ENCODE measurements at regions not wholly inside any gene's neighbourhood (a gene's known extent, or its start where the extent isn't known, plus 50 kb on each side); places are given as distances from the start of the nearest gene placed in this dataset.

DNA sequence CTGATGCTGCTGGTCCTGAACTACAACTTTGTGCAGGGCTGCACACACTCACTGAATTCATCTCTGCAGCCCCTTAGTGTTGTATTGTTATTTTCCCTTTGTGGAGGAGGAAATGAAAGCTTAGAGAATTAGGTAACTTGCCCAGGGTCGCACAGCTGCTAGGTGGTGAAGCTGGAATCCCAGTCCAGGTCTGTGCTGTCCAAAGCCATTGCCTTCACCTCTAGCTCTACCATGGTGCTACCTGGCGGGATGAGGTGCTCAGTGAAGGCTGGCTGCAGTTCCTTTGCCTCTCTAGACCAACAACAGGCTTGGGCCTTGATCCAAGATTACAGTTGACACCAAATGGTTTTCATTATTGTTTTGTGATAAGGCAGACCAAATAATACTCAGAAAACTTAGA lies 177.8 kb upstream of the PITX1 start:
- no peaks in the 10 kb centered on the region for H3K9me3 ChIP-seq (ENCODE audit: control insufficient read depth, low read length)
- no peak overlapping the region for H3K9ac ChIP-seq (ENCODE audit: low read length)
- H3K27me3 ChIP-seq (ENCODE audit: control insufficient read depth, insufficient read depth, low read length), result no peaks in the 10 kb centered on the region
- H3K4me1 ChIP-seq (ENCODE audit: control insufficient read depth, insufficient read depth, low read length), result peaks cover 27% of the 10 kb centered on the region
- H3K36me3 ChIP-seq (ENCODE audit: control insufficient read depth, insufficient read depth, low read length), result no peaks in the 10 kb centered on the region
- no peak overlapping the region for H3K4me3 ChIP-seq (ENCODE audit: low read length)

DNA sequence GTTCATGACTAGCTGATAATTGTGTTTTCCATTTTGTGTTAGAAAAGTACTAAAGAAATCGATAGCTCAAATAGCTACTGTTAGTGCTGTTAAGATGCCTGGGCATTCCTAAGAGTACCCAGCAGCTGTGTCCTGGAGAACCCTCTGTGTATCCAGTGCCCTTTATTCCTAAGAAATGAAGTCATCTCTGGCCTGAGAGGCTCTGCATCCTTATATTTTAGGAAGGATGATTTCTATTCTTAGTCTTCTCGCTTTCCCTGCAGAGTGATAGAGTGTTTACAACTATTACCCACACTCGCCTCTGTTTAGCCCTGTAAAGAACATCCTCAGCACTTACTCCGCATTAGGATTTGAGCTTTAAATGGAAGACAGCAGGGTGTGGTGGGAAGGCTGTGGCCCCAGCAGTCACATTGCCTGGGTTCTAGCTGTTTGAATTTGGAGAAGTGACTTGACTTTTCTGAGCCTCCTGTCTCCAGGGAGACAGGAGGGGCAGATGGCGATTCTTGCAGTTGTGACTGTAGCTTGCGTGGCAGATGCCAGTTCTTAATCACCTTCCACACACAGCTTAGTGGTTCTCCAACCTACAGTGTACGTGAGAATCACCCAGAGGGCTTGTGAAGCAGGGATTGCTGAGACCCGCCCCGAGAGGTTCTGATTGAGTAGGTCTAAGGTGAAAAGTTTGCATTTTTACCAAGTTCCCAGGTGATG lies 177.2 kb upstream of the PITX1 start:
- H3K27me3 ChIP-seq (ENCODE audit: control insufficient read depth, insufficient read depth, low read length), result no peaks in the 10 kb centered on the region
- no peak overlapping the region for H3K9ac ChIP-seq (ENCODE audit: low read length)
- peaks cover 27% of the 10 kb centered on the region for H3K4me1 ChIP-seq (ENCODE audit: control insufficient read depth, insufficient read depth, low read length)

DNA sequence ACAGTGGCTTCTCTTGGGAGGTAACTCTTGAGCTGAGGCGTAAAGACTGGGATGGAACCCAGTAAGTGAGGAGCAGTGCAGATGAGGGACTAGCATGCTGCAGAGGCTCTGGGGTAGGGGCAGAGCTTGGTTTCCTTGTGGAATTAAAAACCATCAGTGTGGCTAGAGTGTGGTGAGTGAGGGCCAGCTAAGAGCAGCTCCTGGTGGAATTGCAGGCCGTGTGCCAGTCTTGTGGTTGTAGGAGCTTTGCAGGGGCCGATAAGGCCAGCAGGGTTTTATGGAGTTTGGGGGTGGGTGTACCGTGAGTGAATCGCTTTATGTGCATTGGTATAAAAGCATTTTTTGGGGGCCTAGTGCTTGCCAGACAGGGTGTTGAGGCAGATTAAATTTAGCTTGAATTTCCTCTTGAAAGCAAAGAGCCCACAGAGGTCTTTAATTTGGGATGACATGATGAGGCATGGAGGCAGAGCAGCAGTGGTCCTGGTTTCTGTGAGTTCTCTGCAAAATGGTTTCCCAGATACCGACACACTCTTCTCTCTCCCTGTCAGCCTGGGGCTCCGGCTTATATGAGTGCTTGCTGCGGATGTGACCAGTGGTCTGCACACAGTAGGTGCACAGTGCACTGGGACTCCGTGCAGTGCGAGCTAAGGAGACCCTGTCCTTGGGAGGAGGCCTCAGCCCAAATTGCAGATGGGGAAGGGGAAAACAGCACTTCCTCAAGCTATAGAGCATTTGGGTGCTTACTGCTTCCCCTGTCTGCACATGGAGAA lies 176.4 kb upstream of the PITX1 start:
- no peak overlapping the region for H3K9ac ChIP-seq (ENCODE audit: low read length)
- no peak overlapping the region for H3K4me3 ChIP-seq (ENCODE audit: low read length)
- no peaks in the 10 kb centered on the region for H3K36me3 ChIP-seq (ENCODE audit: control insufficient read depth, insufficient read depth, low read length)
- H3K9me3 ChIP-seq (ENCODE audit: control insufficient read depth, low read length), result no peaks in the 10 kb centered on the region
- H3K4me1 ChIP-seq (ENCODE audit: control insufficient read depth, insufficient read depth, low read length), result peaks cover 27% of the 10 kb centered on the region
- no peaks in the 10 kb centered on the region for H3K27me3 ChIP-seq (ENCODE audit: control insufficient read depth, insufficient read depth, low read length)

More for the DNA sequence above, 177.2 kb upstream of the PITX1 start:
- Histone ChIP-seq H3K4me3 (ENCODE audit: low read length) (no peak overlapping the region), H3K36me3 (ENCODE audit: control insufficient read depth, insufficient read depth, low read length) (no peaks in the 10 kb centered on the region), H3K9me3 (ENCODE audit: control insufficient read depth, low read length) (no peaks in the 10 kb centered on the region)

DNA sequence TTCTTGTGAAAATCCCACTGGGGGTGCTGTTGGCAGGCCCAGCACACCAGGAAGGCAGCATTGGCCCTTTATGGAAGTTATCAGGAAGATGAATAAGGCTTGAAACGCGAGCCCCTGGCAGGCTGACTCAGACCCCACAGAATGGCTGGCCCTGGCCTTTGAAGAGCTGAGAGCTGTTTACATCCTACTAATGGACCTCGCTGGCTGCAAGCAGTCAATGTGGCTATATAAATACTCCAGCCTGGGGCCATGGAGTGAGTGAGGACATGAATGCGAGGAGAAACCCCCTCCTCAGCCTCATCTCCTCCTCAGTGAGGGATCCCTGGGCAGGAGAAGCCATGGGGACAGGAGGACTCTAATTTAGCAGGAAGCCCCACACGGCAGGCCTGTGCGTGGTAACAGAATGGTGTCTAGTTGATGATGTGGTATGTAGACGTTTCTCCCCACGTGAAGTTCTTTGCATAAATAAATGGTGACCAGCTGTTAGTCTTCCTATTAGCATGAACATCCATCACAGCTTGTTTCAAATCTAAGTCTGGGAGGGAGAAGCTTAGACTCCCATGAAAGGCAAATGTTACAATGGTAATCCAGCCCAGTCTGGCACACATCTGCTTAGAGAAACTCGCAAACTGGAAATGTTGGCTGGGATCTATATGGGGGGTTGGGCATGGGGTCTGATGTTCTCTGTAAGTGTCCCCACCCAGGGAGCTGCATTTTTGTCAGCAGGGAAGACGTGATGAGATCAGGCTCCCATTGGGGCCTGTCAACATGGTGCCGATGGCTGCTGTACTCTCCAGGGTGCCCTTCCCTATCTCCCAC lies 175.1 kb upstream of the PITX1 start:
- no peak overlapping the region for H3K4me3 ChIP-seq (ENCODE audit: low read length)
- H3K9ac ChIP-seq (ENCODE audit: low read length), result no peak overlapping the region
- H3K9me3 ChIP-seq (ENCODE audit: control insufficient read depth, low read length), result no peaks in the 10 kb centered on the region
- H3K4me1 ChIP-seq (ENCODE audit: control insufficient read depth, insufficient read depth, low read length), result peaks cover 27% of the 10 kb centered on the region
- H3K36me3 ChIP-seq (ENCODE audit: control insufficient read depth, insufficient read depth, low read length), result no peaks in the 10 kb centered on the region
- no peaks in the 10 kb centered on the region for H3K27me3 ChIP-seq (ENCODE audit: control insufficient read depth, insufficient read depth, low read length)

DNA sequence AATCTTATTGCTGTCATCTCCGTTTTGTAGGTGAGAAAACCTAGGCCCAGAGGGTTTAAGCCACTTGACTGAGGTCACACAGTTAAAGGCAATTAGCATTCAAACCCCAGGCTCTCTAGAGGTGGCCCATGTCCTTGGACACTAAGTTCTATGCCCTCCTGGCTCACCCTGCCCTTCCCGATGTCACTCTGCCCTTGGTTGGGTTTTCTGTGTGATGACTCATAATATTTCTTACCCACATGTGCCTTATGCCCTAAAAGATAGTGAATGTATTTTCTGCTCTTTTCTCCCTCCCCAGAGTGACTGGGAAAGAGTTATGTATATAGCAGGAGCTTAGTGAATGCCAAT lies 174.5 kb upstream of the PITX1 start:
- H3K36me3 ChIP-seq (ENCODE audit: control insufficient read depth, insufficient read depth, low read length), result no peaks in the 10 kb centered on the region
- H3K9me3 ChIP-seq (ENCODE audit: control insufficient read depth, low read length), result no peaks in the 10 kb centered on the region
- H3K27me3 ChIP-seq (ENCODE audit: control insufficient read depth, insufficient read depth, low read length), result no peaks in the 10 kb centered on the region
- H3K9ac ChIP-seq (ENCODE audit: low read length), result no peak overlapping the region
- H3K4me3 ChIP-seq (ENCODE audit: low read length), result no peak overlapping the region
- H3K4me1 ChIP-seq (ENCODE audit: control insufficient read depth, insufficient read depth, low read length), result peaks cover 27% of the 10 kb centered on the region

DNA sequence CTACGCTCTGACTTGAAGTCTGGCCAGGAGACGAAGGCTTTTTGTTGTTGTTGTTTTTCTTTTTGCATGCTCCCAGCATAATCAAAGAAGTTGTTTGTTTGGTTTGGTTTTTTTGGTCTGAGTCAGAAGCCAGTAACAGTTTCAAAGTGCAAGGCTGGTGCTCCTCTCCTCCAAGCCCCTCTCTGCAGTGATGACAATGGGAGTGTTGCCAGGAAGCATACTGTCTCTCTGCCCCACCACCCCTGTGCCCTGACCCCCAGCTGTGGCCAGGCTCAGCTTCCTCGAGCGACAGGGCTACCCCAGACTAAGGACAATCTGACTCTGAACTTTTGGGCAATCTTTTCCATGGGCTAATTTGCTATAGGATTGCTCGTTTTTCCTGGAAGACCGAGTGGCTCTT lies 173.8 kb upstream of the PITX1 start:
- no peaks in the 10 kb centered on the region for H3K36me3 ChIP-seq (ENCODE audit: control insufficient read depth, insufficient read depth, low read length)
- H3K9ac ChIP-seq (ENCODE audit: low read length), result no peak overlapping the region
- no peak overlapping the region for H3K4me3 ChIP-seq (ENCODE audit: low read length)
- no peaks in the 10 kb centered on the region for H3K27me3 ChIP-seq (ENCODE audit: control insufficient read depth, insufficient read depth, low read length)
- H3K9me3 ChIP-seq (ENCODE audit: control insufficient read depth, low read length), result no peaks in the 10 kb centered on the region
- peaks cover 22% of the 10 kb centered on the region for H3K4me1 ChIP-seq (ENCODE audit: control insufficient read depth, insufficient read depth, low read length)

DNA sequence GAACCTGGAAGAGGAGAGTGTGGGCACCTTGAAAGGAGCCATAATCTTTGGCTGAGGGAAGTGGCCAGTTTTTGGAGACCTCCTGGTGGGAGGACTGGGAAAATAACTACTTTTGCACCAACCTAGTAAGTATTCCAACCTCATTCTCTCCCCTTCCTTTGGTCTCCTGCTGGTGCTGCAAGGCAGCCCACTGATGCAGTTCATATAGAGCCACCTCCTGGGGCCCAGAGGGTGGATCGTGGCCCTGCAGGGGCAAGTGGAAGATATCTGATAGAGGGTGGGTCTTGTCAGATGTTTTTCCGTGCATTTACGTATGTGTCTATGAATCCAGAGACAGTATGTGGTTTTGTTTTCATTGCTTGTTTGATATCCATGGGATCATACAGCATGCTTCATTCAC lies 172.8 kb upstream of the PITX1 start:
- Histone ChIP-seq H3K9me3 (ENCODE audit: control insufficient read depth, low read length) (no peaks in the 10 kb centered on the region), H3K36me3 (ENCODE audit: control insufficient read depth, insufficient read depth, low read length) (no peaks in the 10 kb centered on the region), H3K9ac (ENCODE audit: low read length) (no peak overlapping the region), H3K27me3 (ENCODE audit: control insufficient read depth, insufficient read depth, low read length) (no peaks in the 10 kb centered on the region), H3K4me3 (ENCODE audit: low read length) (no peak overlapping the region), H3K4me1 (ENCODE audit: control insufficient read depth, insufficient read depth, low read length) (peaks cover 21% of the 10 kb centered on the region)

DNA sequence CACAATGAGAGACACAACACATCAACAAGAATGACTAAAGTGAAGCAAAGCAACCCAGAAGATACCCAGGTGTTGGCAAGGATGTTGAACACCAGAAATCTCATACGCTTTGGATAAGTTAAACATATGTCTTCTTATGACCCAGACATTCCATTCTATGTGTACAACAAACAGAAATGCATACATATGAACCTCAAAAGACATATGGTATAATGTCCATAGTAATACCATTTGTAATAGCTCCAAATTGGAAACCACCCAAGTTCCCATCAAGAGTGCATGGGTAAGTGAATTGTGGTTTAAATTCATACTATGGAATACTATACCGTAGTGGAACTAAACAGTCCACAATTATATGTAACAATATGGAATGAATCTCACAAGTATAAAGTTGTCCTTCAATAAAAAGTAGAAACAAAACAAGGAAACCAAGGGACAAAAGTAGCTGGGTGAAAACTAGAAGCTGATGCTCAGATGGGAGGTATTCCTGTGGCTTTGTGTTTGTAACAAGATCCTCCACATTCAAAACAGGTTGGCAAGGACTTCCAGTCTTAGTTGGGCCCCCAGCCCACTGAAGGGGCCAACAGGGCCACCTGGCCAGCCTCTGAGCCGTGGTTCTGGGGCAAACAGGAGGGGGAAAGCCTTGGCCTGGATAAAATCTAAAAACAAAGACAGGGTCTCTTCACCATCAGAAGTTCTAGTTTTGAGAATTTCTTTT lies 171.8 kb upstream of the PITX1 start:
- Histone ChIP-seq H3K4me1 (ENCODE audit: control insufficient read depth, insufficient read depth, low read length) (peaks cover 21% of the 10 kb centered on the region), H3K9ac (ENCODE audit: low read length) (no peak overlapping the region), H3K9me3 (ENCODE audit: control insufficient read depth, low read length) (no peaks in the 10 kb centered on the region), H3K36me3 (ENCODE audit: control insufficient read depth, insufficient read depth, low read length) (no peaks in the 10 kb centered on the region), H3K4me3 (ENCODE audit: low read length) (no peak overlapping the region), H3K27me3 (ENCODE audit: control insufficient read depth, insufficient read depth, low read length) (no peaks in the 10 kb centered on the region)

DNA sequence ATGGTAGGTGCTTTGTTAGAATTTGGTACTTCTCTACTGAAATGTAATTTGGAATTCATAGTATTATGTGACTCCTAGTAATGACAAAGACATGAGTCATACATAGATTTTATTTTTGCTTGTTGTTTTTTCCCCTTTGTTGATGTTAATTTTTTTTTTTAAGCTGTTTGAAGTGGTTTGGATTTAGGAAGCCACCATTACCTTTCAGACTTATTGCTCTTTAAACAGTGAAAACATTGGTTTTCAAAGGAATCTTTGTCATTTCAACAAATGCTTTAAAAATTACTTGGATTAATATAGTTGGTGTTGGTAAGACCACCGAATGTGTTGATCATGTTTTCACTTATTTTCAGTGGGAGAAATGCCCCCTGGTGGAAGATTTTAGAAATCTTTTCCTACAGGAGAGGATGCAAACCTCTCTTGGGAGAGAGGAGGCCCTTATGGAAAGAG lies 170.1 kb upstream of the PITX1 start:
- Histone ChIP-seq H3K36me3 (ENCODE audit: control insufficient read depth, insufficient read depth, low read length) (no peaks in the 10 kb centered on the region), H3K4me3 (ENCODE audit: low read length) (no peak overlapping the region), H3K4me1 (ENCODE audit: control insufficient read depth, insufficient read depth, low read length) (peaks cover 12% of the 10 kb centered on the region), H3K9me3 (ENCODE audit: control insufficient read depth, low read length) (no peaks in the 10 kb centered on the region), H3K9ac (ENCODE audit: low read length) (no peak overlapping the region), H3K27me3 (ENCODE audit: control insufficient read depth, insufficient read depth, low read length) (no peaks in the 10 kb centered on the region)

DNA sequence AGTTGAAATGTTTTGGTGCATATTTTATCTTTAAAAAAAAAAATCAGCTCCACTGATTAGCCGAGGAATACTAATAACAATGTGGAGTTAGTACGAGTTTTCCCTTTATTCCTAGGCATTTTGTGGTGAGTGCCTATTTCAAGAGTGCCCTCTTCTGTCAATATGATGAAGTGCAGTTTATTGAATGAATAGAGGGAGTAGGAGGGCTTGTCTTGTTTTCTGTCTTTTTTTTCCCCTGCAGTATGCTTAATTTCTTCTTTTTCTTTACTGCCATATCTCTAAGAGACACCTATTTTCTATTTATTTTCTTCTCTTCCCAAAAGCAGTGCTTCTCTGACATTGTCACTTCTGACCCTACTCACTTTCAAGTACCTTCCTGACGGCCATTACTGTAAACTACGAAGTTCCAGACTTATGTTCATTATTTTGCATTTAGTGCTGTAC lies 169.6 kb upstream of the PITX1 start:
- peaks cover 6% of the 10 kb centered on the region for H3K4me1 ChIP-seq (ENCODE audit: control insufficient read depth, insufficient read depth, low read length)
- no peak overlapping the region for H3K9ac ChIP-seq (ENCODE audit: low read length)
- H3K4me3 ChIP-seq (ENCODE audit: low read length), result no peak overlapping the region
- H3K9me3 ChIP-seq (ENCODE audit: control insufficient read depth, low read length), result no peaks in the 10 kb centered on the region
- H3K36me3 ChIP-seq (ENCODE audit: control insufficient read depth, insufficient read depth, low read length), result no peaks in the 10 kb centered on the region
- no peaks in the 10 kb centered on the region for H3K27me3 ChIP-seq (ENCODE audit: control insufficient read depth, insufficient read depth, low read length)

DNA sequence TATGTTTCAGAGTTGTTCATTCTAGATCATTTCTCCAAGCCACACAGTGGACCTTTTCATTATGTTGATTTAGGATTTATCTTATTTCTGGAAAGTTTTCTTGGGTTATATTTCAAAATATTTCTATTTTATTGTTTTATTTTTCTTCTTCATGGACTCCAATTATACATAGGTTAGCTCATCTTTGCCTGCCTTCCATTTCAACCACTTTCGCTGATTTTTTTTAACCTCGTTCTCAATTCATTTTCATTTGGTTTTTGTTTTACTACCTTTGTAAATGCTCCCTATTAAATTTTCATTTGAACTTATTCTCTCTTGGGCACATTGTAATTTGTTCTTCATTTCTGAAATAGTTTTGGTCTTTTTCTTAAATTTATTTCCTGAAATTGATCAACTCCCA lies 169.0 kb upstream of the PITX1 start:
- H3K4me1 ChIP-seq (ENCODE audit: control insufficient read depth, insufficient read depth, low read length), result peaks cover under 1% of the 10 kb centered on the region
- H3K36me3 ChIP-seq (ENCODE audit: control insufficient read depth, insufficient read depth, low read length), result no peaks in the 10 kb centered on the region
- H3K9me3 ChIP-seq (ENCODE audit: control insufficient read depth, low read length), result no peaks in the 10 kb centered on the region
- H3K9ac ChIP-seq (ENCODE audit: low read length), result no peak overlapping the region
- H3K27me3 ChIP-seq (ENCODE audit: control insufficient read depth, insufficient read depth, low read length), result no peaks in the 10 kb centered on the region
- H3K4me3 ChIP-seq (ENCODE audit: low read length), result no peak overlapping the region
